ENCODE measurements at regions not wholly inside any gene's neighbourhood (a gene's known extent, or its start where the extent isn't known, plus 50 kb on each side); places are given as distances from the start of the nearest gene placed in this dataset.
"Not testable (repeated sequence)": the region's sequence is repeated elsewhere in the genome, so short reads cannot be mapped to it uniquely, and the experiment has no call there.

DNA sequence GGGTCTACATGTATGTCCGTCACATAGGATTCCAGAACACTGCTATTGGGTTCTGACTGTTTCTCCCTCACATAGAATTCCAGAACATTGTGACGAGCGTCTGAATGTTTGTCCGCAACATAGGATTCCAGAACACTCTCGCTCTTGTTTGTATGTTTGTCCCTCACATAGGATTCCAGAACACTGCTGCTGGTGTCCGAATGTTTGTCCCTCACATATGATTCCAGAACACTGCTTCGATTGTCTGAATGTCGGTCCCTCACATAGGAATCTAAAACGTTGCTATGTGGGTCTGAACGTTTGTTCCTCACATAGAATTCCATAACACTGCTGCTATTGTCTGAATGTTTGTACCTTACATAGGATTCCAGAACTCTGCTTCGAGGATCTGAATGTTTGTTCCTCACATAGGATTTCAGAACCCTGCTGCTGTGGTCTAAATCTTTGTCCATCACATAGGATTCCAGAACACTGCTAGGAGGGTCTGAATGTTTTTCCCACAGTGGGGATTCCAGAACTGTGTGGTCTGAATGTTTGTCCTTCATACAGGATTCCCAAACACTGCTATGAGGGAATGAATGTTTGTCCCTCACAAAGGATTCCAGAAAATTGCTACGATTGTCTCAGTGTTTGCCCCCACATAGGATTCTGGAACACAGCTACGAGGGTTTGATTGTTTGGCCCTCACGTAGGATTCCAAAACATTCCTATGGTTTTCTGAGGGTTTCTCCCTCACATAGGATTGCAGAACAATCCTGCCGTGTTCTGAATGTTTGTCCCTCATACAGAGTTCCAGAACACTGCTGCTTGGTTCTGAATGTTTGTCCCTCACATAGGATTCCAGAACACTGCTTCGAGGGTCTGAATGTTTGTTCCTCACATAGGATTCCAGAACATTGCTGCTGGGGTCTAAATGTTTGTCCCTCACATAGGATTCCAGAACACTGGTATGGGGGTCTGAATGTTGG lies 220.5 kb downstream of the FOXD4L6 start:
- no peak for ATAC-seq
- H3K36me3 ChIP-seq: no peaks in the 10 kb centered on the region
- H3K4me3 ChIP-seq: no peak overlapping the region
- no peak overlapping the region for H3K27ac ChIP-seq
- intact Hi-C loops (cut with DNase I): no loop called here
- no peaks in the 10 kb centered on the region for H3K4me1 ChIP-seq
- TF ChIP-seq, protein P1, sequence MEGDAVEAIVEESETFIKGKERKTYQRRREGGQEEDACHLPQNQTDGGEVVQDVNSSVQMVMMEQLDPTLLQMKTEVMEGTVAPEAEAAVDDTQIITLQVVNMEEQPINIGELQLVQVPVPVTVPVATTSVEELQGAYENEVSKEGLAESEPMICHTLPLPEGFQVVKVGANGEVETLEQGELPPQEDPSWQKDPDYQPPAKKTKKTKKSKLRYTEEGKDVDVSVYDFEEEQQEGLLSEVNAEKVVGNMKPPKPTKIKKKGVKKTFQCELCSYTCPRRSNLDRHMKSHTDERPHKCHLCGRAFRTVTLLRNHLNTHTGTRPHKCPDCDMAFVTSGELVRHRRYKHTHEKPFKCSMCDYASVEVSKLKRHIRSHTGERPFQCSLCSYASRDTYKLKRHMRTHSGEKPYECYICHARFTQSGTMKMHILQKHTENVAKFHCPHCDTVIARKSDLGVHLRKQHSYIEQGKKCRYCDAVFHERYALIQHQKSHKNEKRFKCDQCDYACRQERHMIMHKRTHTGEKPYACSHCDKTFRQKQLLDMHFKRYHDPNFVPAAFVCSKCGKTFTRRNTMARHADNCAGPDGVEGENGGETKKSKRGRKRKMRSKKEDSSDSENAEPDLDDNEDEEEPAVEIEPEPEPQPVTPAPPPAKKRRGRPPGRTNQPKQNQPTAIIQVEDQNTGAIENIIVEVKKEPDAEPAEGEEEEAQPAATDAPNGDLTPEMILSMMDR (IDR thresholded peaks at IDR 0.05): no peak
- DNase-seq: no peak
- peaks cover 0 to 100% of the 10 kb centered on the region in 2 donors for H3K9me3 ChIP-seq
- H3K27me3 ChIP-seq: no peaks in the 10 kb centered on the region

DNA sequence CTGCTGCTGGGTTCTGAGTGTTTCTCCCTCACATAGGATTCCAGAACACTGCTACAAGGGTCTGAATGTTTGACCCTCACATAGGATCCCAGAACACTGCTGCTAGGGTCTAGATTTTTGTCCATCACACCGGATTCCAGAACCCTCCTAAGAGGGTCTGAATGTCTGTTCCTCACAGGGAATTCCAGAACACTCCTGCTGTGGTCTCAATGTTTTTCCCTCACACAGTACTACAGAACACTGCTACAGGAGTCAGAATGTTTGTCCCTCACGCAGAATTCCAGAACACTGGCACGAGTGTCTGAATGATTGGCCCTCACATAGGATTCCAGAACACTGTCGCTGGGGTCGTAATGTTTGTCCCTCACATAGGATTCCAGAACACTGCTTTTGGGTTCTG lies 221.6 kb downstream of the FOXD4L6 start:
- intact Hi-C loops (cut with DNase I); H3K36me3 ChIP-seq; DNase-seq; H3K4me3 ChIP-seq; H3K27me3 ChIP-seq; H3K4me1 ChIP-seq; H3K27ac ChIP-seq: not testable (repeated sequence)
- H3K9me3 ChIP-seq: peaks cover 0 to 100% of the 10 kb centered on the region in 2 donors
- peak; percentile 30 for ATAC-seq

DNA sequence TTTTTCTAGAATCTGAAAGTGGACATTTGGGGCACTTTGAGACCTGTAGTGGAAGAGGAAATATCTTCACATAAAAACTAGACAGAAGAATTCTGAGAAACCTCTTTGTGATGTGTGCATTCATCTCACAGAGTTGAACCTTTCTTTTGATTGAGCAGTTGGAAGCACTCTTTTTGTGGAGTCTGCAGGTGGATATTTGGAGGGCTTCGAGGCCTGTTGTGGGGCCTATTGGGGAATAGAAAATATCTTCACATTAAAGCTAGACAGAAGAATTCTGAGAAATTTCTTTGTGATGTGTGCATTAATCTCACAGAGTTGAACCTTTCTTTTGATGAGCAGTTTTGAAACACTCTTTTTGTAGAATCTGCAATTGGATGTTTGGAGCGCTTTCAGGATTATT lies 236.2 kb downstream of the FOXD4L6 start:
- H3K27ac ChIP-seq; H3K4me3 ChIP-seq; intact Hi-C loops (cut with DNase I); DNase-seq; ATAC-seq; H3K36me3 ChIP-seq; H3K27me3 ChIP-seq; H3K4me1 ChIP-seq: not testable (repeated sequence)
- peaks cover 13 to 100% of the 10 kb centered on the region in 2 donors for H3K9me3 ChIP-seq

DNA sequence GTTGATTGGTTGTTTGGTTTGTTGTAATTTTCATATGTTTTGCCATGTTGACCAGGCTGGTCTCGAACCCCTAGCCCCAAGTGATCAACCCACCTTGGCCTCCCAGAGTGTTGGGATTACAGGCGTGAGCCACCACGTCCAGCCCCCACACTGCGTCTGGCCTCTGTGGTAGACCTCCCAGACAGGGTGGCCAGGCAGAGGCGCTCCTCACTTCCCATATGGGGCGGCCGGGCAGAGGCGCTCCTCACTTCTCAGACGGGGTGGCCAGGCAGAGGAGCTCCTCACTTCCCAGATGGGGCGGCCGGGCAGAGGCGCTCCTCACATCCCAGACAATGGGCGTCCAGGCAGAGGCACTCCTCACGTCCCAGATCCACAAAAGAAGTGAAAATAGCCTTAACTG lies 242.6 kb downstream of the FOXD4L6 start:
- H3K27me3 ChIP-seq; intact Hi-C loops (cut with DNase I); ATAC-seq; H3K4me1 ChIP-seq; H3K27ac ChIP-seq; H3K36me3 ChIP-seq; H3K4me3 ChIP-seq: not testable (repeated sequence)
- peak in 1 of 4 donors; percentile 69 for DNase-seq
- peaks cover 15 to 100% of the 10 kb centered on the region in 2 donors for H3K9me3 ChIP-seq

DNA sequence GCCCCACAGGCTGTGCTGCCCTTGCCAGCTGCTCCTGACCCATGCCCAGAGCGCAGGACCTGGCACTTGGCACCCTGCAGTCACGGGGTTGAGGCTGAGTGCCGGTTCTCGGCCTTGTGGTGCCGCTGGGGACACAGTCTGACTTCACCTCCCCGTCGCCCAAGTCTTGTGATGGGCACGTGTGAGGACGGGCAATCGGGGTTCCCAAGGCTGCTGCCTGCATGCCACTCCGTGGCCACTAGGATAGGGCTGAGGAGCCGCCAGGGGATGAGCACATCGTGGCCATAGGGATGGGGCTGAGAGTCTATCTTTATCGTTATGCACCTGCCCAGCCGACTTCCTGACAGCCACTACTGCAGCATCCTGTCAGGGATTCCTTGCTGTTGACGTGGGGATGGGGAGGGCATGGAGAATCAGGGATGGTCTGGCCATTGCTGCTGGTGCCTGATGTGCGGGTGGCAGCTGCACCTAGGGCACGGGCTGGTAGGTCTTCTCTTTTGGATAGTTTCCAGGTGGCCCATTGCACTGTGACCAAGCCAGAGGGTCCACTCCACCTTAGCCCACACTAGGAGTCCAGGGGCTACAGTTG lies 243.5 kb downstream of the FOXD4L6 start:
- H3K27ac ChIP-seq; ATAC-seq; H3K4me1 ChIP-seq; H3K36me3 ChIP-seq; intact Hi-C loops (cut with DNase I); H3K27me3 ChIP-seq; H3K4me3 ChIP-seq: not testable (repeated sequence)
- H3K9me3 ChIP-seq: peaks cover 14 to 100% of the 10 kb centered on the region in 2 donors
- DNase-seq: peak in 1 of 4 donors; percentile 53

DNA sequence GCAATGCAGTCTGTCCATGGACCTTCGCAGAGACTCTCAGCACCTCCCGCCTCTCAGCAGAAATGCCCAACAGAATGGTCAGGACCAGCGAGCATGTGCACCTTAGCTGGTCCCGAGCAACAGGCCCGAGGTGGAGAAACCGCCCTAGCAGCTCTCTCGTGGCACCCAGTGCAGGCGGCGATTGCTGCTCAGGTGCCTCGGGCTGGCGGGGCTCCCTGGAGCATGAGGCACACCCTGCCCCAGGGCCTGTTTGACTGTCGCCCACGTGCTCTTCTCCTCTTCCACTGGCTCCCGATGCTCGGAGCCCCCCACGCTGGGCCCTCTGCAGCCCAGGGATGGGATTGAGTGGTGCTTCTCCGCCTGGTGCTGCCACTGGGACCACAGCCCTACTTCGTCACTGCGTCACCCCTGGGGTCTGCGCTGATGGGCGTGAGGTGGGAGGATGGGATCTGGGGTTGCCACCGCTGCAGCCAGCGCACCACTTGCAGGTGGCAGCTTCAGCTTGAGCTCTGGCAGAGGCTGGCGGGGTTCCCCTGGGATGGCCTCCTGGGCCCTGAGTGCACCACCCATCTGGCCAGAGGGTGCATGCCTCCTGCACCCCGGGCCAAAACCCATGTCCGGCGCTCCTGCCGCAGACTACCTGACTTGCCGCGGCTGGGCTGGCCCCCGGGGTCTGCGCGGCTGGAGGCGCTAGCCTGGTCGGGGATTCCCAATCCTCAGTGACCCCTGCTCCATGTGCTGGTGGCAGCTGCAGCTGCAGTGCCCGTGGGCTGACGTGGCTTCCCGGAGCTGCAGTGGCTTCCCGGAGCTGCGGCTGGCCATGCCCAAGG lies 244.2 kb downstream of the FOXD4L6 start:
- TF ChIP-seq, protein P1 (IDR thresholded peaks at IDR 0.05): no peak
- DNase-seq: peak in 2 of 4 donors; percentile 31 to 81
- Histone ChIP-seq H3K4me3 (no peak overlapping the region), H3K9me3 (peaks cover 7 to 100% of the 10 kb centered on the region in 2 donors), H3K36me3 (no peaks in the 10 kb centered on the region), H3K4me1 (no peaks in the 10 kb centered on the region), H3K27ac (no peak overlapping the region), H3K27me3 (no peaks in the 10 kb centered on the region)
- ATAC-seq: no peak
- intact Hi-C loops (cut with DNase I): no loop called here

DNA sequence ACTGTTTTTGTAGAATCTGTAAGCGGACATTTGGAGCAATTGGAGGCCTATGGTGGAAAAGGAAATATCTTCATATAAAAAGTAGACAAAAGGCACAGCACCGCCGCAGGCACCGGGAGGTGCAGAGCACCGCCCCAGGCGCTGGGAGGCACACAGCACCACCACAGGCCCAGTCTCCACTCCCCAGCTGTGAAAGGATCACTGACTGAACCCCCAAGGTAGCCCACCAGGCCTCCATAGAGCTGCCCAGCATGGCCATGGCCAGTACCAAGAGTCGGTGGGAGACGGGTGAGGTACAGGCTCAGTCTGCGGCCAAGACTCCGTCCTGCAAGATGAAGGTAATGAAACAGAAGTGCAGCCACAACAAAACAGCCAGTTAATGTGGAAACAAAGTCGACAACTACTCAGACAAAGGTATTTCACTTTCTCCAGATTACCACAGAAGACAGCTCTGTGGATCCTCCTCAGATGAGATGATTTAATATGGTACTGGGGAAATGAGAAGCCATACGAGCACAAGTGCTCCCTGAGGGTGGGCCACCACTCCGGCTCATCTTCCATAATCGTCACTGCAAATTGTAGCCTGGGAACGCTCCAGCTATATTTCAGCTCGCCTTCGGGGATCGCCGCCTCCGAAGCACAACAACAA lies 244.9 kb downstream of the FOXD4L6 start:
- H3K4me3 ChIP-seq; H3K36me3 ChIP-seq; H3K4me1 ChIP-seq; ATAC-seq; intact Hi-C loops (cut with DNase I); H3K27ac ChIP-seq; H3K27me3 ChIP-seq: not testable (repeated sequence)
- H3K9me3 ChIP-seq: peaks cover 5 to 97% of the 10 kb centered on the region in 2 donors
- peak in 1 of 4 donors; percentile 82 for DNase-seq

DNA sequence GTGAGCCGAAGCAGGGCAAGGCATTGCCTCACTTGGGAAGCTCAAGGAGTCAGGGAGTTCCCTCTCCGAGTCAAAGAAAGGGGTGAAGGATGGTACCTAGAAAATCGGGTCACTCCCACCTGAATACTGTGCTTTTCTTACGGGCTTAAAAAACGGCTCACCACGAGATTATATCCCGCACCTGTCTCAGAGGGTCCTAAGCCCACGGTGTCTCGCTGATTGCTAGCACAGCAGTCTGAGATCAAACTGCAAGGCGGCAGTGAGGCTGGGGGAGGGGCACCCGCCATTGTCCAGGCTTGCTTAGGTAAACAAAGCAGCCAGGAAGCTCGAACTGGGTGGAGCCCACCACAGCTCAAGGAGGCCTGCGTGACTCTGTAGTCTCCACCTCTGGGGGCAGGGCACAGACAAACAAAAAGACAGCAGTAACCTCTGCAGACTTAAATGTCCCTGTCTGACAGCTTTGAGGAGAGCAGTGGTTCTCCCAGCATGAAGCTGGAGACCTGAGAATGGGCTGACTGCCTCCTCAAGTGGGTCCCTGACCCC lies 254.7 kb downstream of the FOXD4L6 start:
- peaks cover 0 to 81% of the 10 kb centered on the region in 2 donors for H3K9me3 ChIP-seq
- intact Hi-C loops (cut with DNase I); H3K36me3 ChIP-seq; H3K27ac ChIP-seq; ATAC-seq; H3K4me3 ChIP-seq; H3K27me3 ChIP-seq; H3K4me1 ChIP-seq: not testable (repeated sequence)
- DNase-seq: peak in 1 of 4 donors; percentile 43

DNA sequence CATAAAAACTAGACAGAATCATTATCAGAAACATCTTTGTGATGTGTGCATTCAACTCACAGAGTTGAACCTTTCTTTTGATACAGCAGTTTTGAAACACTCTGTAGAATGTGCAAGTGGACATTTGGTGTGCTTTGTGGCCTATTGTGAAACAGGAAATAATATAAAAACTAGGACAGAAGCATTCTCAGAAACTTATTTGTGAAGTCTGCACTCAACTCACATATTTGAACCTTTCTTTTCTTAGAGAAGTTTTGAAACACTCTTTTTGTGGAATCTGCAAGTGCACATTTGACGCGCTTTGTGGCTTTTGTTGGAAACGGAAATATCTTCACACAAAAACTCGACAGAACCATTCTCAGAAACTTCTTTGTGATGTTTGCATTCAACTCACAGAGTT lies 260.0 kb downstream of the FOXD4L6 start:
- H3K4me3 ChIP-seq; H3K4me1 ChIP-seq; H3K36me3 ChIP-seq; DNase-seq; ATAC-seq; H3K27ac ChIP-seq; H3K27me3 ChIP-seq; intact Hi-C loops (cut with DNase I): not testable (repeated sequence)
- H3K9me3 ChIP-seq: peaks cover 0 to 64% of the 10 kb centered on the region in 2 donors

Measured in left lung (tissue), 4 donors.